ENCODE measurements at regions not wholly inside any gene's neighbourhood (a gene's known extent, or its start where the extent isn't known, plus 50 kb on each side); places are given as distances from the start of the nearest gene placed in this dataset.

DNA sequence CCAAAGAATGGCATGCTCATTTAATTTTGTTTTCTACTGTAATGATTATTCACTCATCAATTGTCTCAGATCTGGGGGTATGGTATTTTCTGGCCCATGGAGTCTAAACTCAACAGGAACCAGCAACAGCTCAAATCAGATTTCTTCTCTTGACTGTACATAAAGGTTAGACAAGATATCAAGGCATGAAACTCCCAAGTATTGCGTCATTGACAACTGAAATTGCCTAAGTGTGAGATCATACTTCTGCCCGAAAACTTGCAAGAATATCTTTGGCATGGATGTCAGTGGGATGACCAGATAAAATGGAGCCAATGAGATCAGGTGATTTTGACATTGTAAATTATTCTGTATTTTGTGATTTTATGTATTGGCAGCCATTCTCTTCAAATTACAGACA, 141.7 kb upstream of the STK32A start:
- TF ChIP-seq, protein P1, sequence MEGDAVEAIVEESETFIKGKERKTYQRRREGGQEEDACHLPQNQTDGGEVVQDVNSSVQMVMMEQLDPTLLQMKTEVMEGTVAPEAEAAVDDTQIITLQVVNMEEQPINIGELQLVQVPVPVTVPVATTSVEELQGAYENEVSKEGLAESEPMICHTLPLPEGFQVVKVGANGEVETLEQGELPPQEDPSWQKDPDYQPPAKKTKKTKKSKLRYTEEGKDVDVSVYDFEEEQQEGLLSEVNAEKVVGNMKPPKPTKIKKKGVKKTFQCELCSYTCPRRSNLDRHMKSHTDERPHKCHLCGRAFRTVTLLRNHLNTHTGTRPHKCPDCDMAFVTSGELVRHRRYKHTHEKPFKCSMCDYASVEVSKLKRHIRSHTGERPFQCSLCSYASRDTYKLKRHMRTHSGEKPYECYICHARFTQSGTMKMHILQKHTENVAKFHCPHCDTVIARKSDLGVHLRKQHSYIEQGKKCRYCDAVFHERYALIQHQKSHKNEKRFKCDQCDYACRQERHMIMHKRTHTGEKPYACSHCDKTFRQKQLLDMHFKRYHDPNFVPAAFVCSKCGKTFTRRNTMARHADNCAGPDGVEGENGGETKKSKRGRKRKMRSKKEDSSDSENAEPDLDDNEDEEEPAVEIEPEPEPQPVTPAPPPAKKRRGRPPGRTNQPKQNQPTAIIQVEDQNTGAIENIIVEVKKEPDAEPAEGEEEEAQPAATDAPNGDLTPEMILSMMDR (IDR thresholded peaks at IDR 0.05; ENCODE audit: insufficient read depth, low read depth, low read length): no peak
- no peak for TF ChIP-seq EZH2 (IDR thresholded peaks at IDR 0.05; ENCODE audit: insufficient read depth, low read length)

Measured in astrocyte (in vitro differentiated cells and primary cell).